Stimulated activated CD4-positive, alpha-beta T cell treated with anti-CD3 and anti-CD28 coated beads, Interleukin-1b, Interleukin-23, amount 100 ng/mL, for 4 hours (primary cell): ENCODE measurements at regions not wholly inside any gene's neighbourhood (a gene's known extent, or its start where the extent isn't known, plus 50 kb on each side); places are given as distances from the start of the nearest gene placed in this dataset.

ENCODE experiments used
- DNase-seq, 2 donors: peaks; one replicate each; pipeline ENCODE4 v3.0.0-alpha.2; 2020; ENCODE audit warnings: low read depth in 2 of 2

DNA sequence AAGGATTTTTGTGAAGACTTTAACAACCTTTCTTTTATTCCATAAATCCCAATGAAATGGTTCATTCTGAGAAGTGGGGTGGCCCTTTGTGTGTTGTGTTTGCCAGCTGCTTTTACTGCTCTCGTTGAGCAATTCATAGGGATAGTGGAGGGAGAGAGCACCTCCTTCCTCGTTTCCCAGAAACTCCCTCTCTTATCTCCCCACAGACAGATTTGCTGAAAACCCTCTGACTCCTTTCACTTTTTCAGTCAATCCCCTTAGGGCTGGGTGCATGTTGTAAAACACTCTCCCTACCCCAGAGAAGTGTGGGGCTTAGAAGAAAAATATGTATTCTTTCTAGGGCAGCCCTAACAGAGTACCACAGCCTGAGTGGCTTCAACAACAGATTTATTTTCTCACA lies 557.2 kb upstream of the RGMA start:
- no peak for DNase-seq

DNA sequence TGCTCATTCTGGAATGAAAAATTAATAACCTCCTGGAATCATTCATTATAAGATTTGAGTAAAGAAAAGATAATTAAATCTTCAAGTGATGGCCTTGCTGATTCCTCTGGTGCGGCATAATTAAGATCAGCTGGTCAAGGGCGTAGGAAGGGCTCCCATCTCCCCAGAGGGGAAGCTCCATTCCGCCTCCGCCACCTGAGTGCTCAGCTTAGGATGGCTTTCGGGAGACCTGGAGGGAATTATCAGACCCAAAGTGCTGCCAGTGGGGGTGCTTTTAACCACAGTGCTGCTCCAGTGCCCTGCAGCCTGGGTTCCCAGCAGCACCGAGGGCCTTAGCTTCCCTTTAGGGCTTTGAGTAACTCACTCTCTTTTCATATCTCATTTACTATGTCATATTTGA lies 556.6 kb upstream of the RGMA start:
- no peak for DNase-seq

DNA sequence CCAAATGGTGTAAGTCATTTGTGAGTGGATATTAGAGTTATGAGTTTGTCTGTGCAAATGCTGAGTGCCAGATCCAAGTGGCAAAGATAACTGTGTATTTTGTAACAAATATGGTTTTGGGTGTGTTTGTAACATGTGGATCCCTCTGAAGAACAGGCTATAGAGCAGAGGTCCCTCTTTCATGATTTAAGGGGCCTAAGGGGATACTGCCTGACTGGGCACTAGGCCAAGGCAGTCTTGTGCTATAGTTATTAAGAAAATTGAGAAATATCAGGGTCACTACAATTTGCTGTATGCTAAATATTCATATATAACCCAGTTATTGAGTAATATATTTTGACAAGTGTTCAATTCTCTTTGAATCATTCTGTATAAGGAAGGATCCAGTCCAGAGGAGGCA lies 555.6 kb upstream of the RGMA start:
- DNase-seq = no peak

DNA sequence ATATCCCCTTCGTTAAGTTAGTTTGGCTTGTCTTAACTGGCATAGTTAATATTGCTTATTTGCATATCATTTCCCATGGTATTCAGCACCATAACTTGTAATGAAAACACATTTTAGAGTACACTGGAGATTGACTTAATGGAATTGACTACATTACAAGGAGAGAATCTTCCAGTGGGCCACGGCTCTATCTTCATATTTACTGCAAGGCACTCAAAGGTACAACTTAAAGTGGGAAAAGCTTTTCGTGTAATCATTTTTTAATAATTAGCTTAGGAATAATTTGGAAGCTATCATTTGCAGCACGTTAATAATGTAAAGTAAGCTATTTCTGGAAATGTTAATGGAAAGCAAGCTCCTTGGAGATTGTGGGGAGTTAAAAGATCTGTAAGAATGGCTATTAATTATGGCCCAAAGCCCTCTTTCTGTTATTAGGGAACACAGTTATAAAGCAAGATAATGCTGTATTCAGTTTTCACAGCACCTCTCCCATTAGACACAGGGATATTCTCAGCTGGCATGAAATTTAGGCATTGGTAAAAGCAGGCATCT lies 551.5 kb upstream of the RGMA start:
- DNase-seq = no peak

DNA sequence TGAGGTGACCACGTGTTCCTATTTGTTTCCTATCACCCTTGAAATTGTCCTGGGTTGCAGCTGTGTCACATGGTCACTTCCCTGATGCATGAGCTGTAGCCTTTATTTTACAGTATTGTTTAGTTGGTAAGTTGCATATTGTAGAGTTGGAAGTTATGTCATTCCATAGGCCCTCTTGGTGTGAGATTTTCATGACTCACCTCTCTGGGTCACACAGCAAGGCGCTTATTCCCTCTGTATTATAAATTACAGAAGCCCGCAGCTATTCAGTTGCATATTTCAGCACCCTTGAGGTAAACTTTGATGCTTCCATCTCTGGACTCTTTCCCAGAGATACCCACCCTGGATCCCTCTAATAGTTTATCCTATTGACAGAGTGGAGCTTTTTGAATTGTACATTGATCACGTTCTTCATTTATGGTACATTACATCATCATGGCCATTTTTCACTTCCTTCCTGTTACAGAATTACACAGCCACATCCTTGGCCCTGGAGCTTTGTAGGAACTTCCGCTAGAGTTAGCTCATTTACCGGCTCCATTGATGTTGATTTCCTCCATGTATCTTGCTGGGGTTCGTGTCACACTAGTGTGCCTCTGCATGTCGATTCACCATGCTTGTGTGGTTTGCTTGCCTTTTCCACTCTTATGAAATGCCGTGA lies 543.1 kb upstream of the RGMA start:
- DNase-seq = no peak

DNA sequence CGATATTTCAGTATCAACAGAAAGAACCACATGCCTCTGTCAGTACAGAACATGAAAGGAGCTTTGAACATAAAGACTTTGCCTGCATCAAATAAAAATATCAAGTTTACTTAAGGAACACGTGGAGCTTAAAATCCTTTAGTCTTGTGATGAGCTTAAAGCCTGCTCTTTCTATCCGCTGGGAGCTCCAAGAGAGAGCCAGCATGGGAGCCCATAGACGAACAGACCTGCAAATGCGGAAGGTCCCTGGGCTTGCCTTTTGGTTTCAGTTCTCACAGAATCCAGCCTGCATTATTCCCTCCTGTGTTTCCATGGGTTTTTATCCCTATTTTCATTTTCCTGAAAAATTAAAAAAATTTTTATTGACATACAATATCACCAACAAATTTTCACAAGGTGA lies 530.6 kb upstream of the RGMA start:
- DNase-seq = no peak

DNA sequence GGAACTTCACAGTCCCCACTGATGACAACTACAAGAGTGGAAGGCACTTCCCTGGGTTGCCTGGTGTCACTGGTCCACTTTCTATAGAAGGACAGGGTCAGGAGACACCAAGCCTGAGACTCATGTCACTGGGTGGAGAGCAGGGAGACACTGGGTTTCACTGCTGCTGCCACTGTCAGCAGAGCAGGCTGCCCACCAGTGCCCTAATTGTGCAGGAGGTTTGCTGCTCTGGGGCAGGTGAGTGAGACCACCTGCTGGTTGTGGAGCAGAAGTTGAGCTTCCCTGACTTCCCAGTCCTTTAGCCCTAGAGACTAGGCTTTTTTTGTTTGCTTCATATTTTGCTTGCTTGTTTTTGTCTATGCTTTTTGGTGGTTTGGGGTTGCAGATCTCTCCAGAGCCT lies 528.4 kb upstream of the RGMA start:
- DNase-seq = no peak

DNA sequence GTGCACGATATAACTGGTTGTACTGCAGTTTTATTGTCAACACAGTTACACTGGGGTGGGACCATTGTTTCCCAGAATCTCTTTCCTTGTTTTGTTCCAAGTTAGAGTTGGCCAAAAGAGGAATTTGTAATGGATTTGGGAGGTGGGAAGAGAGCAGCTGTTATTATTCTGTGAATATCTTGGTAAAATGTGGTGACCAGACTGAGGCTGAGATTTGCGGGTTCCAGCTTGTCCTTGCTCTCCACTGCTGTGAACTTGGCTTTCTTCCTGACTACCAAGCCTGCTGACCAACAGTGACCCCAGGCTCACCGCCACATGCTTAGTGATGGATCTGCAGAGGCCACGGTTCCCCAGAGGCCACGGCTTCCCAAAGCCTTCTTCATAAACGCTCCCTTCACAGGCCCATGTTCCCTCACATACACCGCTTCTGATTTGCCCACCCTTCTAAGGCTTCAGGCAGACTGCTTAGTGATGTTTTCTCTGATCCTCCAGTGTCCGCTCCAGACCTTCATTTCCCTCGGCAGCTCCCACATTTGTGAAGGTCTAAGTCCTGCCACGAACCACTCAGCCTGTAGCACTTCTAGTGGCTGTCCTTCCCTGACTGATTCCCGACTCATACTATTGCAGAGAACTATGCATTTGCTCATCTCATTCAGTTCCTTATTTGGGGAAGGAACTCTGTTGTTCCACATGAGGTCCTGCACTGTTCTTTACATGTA lies 525.5 kb upstream of the RGMA start:
- DNase-seq = no peak

DNA sequence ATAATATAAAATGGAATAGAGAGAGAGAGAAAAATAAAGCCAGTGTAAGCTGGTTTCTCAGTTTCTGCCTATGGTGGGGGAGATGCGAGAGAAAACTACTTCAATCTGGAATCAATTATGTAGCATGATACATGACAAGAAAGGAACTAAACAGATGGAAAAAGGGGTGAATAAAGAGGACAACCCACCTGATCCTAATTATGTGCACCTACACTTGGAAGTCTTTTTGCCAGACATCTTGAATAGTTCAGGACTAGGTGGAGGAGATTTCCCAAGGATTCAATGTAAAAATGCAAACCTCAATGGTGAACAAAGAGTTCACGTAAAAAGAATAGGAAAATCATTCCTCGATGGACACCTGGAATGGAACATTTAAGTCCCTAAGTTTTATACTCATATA lies 524.4 kb upstream of the RGMA start:
- no peak for DNase-seq

DNA sequence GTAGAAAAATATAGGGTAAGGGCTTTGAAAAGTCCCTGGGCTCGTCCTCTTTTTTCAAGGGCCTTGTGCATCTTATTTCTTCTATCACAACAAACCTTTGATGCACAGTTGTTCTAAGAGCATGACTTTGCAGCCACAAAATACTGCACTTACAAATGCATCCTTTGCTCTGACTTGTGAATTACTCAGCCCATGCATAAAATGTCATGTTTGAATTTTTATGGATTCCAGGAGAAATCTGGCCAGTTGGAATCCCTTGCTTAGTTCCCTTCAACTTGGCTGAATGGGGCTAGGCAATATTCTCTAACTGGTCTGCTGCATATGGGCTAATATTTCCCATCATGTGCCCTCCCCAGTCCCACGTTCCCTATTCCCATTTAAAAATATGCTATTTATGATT lies 523.9 kb upstream of the RGMA start:
- DNase-seq = no peak

DNA sequence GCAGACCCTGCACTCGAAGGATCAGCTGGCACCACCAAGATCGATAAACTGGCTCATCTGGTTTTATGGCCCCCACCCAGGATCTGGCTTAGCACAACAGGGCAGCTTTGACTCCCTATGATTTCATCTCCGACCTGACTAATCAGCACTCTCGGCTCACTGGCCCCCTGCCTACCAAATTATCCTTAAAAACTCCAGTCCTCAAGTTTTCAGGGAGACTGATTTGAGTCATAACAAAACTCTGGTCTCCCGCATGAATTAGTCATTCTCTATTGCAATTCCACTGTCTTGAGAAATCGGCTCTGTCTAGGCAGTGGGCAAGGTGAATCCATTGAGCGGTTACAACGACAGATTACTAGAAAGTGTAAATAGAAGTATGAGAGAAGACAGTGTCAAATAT lies 521.9 kb upstream of the RGMA start:
- DNase-seq = no peak

DNA sequence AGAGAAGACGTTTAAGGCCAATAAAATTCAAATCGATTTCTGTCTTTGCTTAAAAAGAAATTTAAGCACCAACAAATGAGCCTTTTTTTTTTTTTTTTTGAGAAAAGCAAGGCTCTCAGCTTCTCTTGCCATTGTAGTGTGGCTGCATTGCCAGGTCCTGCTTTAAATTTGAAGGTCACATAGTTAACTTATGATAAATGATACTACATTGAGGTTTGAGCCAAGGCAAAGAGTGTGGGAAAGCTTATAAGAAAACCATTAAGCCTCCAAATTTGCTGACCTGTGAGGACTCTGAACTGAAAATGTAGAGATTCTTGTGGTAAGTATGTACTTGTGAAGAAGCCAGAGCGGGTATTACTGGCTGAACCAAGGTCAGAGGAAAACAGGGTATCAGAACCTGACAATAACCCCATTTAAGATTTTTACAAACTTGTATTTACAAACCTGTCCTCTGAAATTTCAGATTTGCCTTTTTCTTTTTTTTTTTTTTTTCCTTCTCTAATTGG lies 519.7 kb upstream of the RGMA start:
- no peak for DNase-seq

DNA sequence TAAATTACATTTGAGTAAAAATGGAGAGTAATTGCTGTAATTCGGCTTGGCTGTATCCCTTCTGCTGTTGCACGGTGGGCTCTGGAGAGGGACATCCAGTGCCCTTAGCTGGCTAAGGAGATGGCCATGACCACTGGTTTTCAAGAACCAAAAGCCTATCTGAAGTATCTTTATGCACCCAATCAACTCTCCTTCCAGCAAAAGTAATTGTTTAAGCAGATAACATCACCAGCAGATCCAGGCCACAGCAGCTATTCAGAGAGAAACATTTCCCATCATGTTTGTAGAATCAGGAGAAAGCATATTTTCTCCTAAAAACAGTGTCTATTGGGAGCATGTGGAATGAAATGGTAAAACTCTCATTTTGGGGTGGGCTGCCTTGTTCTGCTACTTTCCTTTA lies 514.5 kb upstream of the RGMA start:
- DNase-seq = no peak

DNA sequence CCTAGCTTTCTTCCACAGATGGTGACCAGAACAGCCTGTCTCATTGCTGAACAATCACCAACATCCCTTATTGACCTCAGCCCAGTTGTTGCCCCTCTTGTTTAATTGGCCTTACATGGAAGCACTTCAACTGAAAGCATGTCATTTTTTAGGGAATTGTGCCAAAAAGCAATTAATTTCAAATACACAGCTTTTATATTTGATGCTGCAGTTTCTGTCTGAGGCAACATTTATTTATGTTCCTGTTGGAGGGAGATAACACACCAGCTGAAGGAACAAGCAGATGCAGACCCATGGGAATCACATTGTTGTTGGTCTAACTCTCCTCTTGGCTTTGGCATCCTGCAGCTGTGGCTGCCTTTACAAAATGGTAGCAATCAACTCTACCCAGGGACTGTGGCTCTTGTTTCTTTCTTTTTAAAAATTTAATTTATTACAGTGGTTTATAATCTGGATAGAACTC lies 498.1 kb upstream of the RGMA start:
- no peak for DNase-seq

DNA sequence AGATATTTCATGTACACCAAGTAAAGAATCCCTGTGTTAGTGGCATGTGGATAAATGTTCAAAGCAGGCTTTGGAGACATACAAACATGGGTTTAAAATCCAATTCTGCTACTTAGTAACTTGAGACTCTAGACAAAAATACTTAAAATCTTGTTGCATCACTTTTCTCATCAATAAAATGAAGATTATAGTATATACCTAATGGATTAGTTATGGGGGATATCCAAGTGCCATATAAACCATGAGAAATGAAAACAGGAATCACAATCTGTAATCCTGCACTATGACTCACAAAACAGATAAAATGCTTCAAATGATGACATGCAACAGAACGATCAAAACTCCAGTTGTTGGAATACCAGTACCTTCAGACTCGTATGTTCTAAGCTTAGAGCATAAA lies 496.0 kb upstream of the RGMA start:
- DNase-seq = no peak

DNA sequence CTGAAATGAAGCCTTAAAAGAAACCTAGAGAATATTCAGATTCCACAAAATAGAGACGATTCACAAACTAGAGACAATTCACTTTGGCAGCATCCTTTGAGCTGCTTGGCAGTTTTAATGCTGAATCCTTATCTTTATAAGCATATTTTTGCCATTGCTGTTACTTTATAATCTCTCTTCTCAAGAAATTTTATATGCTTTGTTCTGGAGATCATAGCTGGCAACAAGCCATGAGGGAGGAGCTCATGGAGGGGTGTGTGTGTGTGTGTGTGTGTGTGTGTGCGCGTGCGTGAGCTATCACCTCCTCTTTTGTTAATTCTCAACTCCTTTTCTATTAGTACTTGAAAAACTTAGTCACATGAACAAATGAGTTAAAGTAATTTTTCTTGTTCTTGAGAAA lies 495.0 kb upstream of the RGMA start:
- no peak for DNase-seq

DNA sequence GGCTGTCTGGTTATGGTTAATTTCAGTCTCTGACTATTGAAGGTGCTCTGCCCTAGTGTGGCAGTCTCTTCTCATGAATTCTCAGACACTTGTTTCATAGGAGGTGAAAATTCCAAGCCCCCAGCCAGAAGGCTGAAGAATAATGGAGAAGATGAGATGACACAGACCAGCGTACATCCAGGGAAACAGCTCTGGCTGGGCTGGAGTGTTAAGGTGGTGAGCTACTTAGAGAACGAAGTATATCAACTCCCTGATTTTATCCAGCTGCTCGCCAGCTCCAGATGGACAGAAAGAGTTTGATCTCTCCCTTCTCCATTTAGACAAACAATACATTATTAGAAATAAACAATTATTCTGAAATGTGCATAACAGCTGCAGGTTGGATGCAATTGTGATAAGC lies 494.5 kb upstream of the RGMA start:
- DNase-seq = no peak

DNA sequence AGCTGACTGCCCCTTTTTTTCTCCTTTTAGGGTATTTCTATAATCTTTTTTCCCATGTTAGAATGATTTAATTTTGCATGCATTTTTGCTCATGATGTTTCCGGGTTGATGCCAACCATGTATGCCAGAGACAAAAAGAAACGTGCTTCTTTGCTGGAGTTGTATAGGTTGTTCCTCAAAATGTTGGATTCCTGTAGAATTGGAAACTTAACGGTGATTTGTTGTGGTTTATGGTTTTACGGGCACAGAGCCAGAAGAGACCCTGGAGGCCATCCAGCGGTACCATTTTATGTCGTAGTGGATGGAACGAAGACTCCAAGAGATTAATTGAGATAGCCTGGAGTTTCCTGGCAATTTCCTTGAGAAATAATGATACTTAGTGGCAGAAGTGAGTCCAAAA lies 481.5 kb upstream of the RGMA start:
- no peak for DNase-seq

DNA sequence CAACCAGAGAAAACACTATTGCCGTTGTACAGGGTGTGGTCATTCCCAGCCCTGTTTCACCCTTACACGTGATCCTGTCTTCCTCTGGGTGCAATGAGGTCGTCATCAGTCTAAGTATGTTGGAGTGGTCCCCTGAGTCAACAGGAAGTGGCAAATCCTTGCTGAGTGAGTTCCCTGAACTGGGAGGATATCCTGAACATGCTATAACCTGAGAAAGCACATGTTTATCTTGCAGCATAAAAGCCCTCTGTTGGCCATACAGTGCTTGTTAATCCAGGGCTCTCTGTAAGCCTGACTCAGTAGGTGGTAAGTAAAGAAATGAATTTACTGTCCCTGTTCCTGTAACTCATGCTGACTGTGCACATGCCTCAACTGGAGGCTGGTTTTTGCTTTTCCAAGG lies 477.8 kb upstream of the RGMA start:
- no peak for DNase-seq

DNA sequence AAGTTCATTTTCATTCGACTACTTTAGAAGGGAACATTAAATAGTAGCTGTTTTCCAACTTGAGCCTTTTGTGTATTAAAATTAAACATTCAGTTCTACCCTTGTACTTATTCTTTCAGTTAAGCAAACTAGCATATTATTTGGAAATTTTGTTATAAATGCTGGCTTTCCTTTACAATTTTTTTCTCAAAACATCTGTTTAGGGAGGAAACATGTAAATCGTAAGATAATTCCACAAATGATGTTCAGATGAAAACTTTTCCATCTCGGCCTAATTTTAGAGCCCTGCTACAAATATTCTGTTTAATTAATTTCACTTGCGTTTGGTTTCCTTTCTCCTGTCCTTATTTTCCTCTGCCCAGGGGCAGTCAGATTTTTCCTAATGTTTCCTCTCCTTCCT lies 476.2 kb upstream of the RGMA start:
- DNase-seq = no peak

DNA sequence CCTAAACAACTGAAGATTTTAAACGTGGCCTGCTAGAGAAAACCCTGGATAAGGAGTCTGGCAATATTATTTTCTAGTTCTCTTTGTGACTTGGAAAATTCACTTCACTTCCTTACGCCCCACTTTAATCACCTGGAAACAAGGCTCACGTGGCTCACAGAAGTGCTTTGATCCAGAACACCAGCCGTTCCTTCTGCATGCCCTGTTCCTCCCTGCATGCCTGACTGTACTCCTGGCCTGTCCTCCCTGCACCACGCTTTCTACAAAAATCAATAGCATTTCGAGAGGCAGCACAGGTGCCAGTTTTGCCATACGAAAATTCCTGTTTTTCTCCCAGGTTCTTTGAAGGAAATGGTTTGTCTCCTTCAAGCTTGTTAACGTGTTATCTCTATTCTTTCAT lies 474.2 kb upstream of the RGMA start:
- no peak for DNase-seq

DNA sequence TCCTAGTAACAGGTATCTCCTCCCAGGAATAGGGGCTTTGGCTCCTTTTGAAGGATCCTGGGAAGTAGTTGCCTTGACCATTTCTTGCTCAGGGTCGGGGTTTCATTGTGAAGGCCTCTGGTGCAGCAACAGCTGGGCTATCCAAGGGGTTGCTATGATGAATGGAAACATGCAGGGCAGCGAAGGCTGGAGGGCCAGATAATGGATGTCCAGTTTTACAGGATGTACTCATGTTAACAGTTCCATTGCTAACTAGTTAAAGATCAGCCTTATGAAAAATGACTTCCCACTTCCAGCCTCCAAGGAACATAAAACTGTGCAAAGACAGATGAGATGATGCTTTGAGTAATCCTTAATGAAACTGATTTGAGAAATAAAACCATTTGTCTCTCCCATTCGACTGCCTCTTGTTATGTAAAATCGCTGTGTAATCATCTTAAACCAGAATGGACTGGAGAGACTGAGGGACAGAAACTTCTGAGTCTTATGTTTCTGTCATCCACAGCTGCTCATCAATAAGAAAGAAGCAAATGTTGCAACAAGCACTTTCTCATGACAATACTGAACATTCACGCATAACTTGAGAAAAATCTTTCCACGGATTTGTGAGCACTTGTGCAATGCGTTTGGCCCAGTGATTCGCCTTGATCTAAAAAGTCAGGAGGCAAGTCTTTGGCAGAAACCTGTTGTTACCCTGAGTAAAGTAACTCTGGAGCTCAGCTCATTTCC lies 473.5 kb upstream of the RGMA start:
- DNase-seq = no peak

DNA sequence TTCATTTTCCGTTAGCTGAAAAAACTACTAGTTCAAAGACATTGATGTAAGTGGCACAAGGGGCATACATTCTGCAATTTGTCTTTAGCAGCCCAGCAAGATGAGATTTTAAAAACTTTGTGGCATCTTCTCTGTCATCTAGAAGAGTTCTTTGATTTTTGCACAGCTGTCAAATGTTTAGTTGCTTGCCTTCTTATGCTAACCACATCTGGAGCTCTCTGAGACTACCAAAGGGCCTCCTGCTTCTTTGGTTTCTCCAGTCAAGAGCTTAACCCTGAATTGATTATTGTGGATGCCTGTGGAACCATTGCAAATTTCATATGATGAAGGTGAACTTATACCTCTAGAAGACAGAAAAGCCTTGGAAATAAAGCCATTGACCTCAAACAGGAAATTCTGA lies 468.7 kb upstream of the RGMA start:
- no peak for DNase-seq
